Neural crest cell (in vitro differentiated cells): ENCODE measurements at regions not wholly inside any gene's neighbourhood (a gene's known extent, or its start where the extent isn't known, plus 50 kb on each side); places are given as distances from the start of the nearest gene placed in this dataset.

ENCODE experiments used
- DNase-seq: peaks from one replicate; pipeline ENCODE4 v3.0.0; 2021; ENCODE audit warnings: low read depth, mixed read lengths, low spot score
- H3K27ac Mint-ChIP-seq: one replicate; pipeline ENCODE4 v1.8.0; 2021; ENCODE audit warnings: mild to moderate bottlenecking, mixed read lengths; ENCODE audit not compliant: unreplicated experiment
- H3K27me3 Mint-ChIP-seq: 2 replicates; pipeline ENCODE4 v1.8.0; 2021; ENCODE audit warnings: low read depth, mild to moderate bottlenecking, mixed read lengths
- H3K36me3 Mint-ChIP-seq: 2 replicates; pipeline ENCODE4 v1.8.0; 2021; ENCODE audit warnings: low read depth, mild to moderate bottlenecking, mixed read lengths
- H3K4me1 Mint-ChIP-seq: 2 replicates; pipeline ENCODE4 v1.8.0; 2021; ENCODE audit warnings: mixed read lengths
- H3K4me3 Mint-ChIP-seq: one replicate; pipeline ENCODE4 v1.8.0; 2021; ENCODE audit warnings: mild to moderate bottlenecking, mixed read lengths
- H3K9me3 Mint-ChIP-seq: 2 replicates; pipeline ENCODE4 v1.8.0; 2021; ENCODE audit warnings: mixed read lengths
- TF ChIP-seq, protein P1 (sequence below): fragments of 200-600 bp; sonication (generic); conservative IDR thresholded peaks from 2 replicates; pipeline ENCODE4 v1.5.0; 2021; ENCODE audit warnings: antibody characterized with exemption, mild to moderate bottlenecking

DNA sequence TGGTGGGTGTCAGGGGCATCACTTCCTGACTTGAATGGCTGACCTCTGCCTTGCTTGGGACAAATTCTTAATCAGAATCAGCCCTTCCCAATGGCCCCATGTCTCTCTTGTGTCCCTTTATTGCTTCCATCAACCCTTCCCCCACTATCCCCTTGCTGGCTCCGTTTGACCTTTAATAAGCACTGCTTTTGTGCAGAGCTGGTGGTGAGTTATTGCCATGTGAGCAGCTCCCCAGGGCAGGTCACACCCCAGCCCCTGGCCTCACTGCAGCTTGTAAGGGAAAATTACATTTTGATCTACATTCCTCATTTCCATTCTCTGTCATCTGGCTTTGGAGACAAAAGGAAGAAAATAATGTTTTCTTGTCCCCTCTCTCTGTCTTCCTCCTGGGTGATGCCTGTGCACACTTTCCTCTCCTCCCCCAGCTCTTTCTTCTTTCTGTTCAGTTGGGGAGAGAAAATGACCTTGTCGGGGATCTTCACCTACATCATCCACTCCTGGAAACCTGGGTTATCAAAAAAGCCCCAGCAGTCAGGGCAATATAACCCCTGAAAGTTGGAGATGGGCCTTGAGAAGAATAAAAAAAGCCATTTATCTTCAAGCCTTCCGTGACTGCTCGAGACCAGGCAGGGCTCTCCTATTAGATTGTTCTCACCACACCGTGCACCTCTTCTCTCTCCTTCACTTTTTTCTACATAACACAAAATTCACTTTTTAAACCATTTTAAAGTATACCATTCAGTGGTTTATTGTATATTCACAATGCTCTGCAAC is 100.4 kb upstream of the SRRM4 start:
- Mint-ChIP-seq H3K4me1 (peaks cover 79% of the 10 kb centered on the region), H3K9me3 (no peaks in the 10 kb centered on the region), H3K36me3 (no peaks in the 10 kb centered on the region), H3K4me3 (peak overlapping the region; percentile 64), H3K27ac (peak overlapping the region; percentile 96), H3K27me3 (no peaks in the 10 kb centered on the region)
- TF ChIP-seq, protein P1, sequence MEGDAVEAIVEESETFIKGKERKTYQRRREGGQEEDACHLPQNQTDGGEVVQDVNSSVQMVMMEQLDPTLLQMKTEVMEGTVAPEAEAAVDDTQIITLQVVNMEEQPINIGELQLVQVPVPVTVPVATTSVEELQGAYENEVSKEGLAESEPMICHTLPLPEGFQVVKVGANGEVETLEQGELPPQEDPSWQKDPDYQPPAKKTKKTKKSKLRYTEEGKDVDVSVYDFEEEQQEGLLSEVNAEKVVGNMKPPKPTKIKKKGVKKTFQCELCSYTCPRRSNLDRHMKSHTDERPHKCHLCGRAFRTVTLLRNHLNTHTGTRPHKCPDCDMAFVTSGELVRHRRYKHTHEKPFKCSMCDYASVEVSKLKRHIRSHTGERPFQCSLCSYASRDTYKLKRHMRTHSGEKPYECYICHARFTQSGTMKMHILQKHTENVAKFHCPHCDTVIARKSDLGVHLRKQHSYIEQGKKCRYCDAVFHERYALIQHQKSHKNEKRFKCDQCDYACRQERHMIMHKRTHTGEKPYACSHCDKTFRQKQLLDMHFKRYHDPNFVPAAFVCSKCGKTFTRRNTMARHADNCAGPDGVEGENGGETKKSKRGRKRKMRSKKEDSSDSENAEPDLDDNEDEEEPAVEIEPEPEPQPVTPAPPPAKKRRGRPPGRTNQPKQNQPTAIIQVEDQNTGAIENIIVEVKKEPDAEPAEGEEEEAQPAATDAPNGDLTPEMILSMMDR = no peak
- peak; percentile 35 for DNase-seq

DNA sequence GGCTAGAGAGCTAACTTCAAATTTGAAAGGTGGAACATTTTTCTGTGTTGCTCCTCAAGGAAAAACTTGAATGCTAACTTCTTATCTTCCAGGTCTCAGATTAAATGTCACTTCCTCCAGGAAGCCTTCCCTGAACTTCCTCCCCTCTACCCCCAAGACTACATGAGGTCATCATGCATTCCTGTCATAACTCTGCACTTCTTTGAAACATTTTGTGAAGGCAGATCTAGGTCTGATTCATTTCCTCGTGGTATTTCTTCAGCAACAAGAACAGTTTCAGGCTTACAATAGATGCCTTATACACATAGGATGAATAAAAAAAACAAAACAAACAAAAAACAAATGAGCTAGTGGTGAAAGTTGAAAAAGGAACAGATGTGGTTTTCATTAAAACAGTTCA is 97.1 kb upstream of the SRRM4 start:
- no peak for DNase-seq
- H3K9me3 Mint-ChIP-seq = no peaks in the 10 kb centered on the region
- H3K27ac Mint-ChIP-seq = peak overlapping the region; percentile 95
- H3K27me3 Mint-ChIP-seq = no peaks in the 10 kb centered on the region
- H3K4me1 Mint-ChIP-seq = peaks cover 68% of the 10 kb centered on the region
- TF ChIP-seq, protein P1 = no peak
- no peak overlapping the region for H3K4me3 Mint-ChIP-seq
- no peaks in the 10 kb centered on the region for H3K36me3 Mint-ChIP-seq

- no peak overlapping the region for H3K27ac Mint-ChIP-seq
- peaks cover 3% of the 10 kb centered on the region for H3K36me3 Mint-ChIP-seq
- no peak overlapping the region for H3K4me3 Mint-ChIP-seq
- peaks cover 6% of the 10 kb centered on the region for H3K9me3 Mint-ChIP-seq
- peaks cover 23% of the 10 kb centered on the region for H3K27me3 Mint-ChIP-seq
- no peak for DNase-seq
- H3K4me1 Mint-ChIP-seq = no peaks in the 10 kb centered on the region
- TF ChIP-seq, protein P1 = no peak
Observed at GRCh38 chr12:118900993-118901392, 80.3 kb upstream of the SRRM4 start.

- H3K4me3 Mint-ChIP-seq = no peak overlapping the region
- H3K9me3 Mint-ChIP-seq = peaks cover 6% of the 10 kb centered on the region
- H3K36me3 Mint-ChIP-seq = peaks cover 3% of the 10 kb centered on the region
- peaks cover 31% of the 10 kb centered on the region for H3K27me3 Mint-ChIP-seq
- H3K27ac Mint-ChIP-seq = no peak overlapping the region
- DNase-seq = no peak
- TF ChIP-seq, protein P1 = no peak
- H3K4me1 Mint-ChIP-seq = no peaks in the 10 kb centered on the region
Observed at GRCh38 chr12:118908811-118909210, 72.5 kb upstream of the SRRM4 start.

- H3K27me3 Mint-ChIP-seq = peaks cover 8% of the 10 kb centered on the region
Observed at GRCh38 chr12:118912697-118913270, 68.6 kb upstream of the SRRM4 start.

More at GRCh38 chr12:118912697-118913270, 68.6 kb upstream of the SRRM4 start:
- H3K4me1 Mint-ChIP-seq = no peaks in the 10 kb centered on the region
- no peaks in the 10 kb centered on the region for H3K9me3 Mint-ChIP-seq
- no peak overlapping the region for H3K27ac Mint-ChIP-seq
- no peak overlapping the region for H3K4me3 Mint-ChIP-seq
- TF ChIP-seq, protein P1 = no peak
- no peaks in the 10 kb centered on the region for H3K36me3 Mint-ChIP-seq
- no peak for DNase-seq
